ENCODE measurements at regions not wholly inside any gene's neighbourhood (a gene's known extent, or its start where the extent isn't known, plus 50 kb on each side); places are given as distances from the start of the nearest gene placed in this dataset.

DNA sequence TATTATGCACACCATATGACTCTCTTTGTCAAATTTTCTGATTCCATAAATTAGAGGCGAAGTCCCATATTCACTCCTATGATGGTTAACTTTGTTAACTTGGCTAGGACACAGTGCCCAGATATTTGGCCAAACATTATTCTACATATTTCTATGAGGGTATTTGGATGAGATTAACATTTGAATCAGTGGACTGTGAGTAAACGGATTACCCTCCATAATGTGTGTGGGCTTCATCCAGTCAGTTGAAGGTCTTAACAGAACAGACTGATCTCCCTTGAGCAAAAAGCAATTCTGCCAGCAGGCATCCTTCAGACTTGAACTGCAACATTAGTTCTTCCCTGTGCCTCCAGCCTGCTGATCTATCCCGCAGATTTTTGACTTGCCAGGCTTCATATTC is 69.9 kb downstream of the FZD4 start:
- H3K27ac Mint-ChIP-seq (ENCODE audit: unreplicated experiment), result no peak overlapping the region

DNA sequence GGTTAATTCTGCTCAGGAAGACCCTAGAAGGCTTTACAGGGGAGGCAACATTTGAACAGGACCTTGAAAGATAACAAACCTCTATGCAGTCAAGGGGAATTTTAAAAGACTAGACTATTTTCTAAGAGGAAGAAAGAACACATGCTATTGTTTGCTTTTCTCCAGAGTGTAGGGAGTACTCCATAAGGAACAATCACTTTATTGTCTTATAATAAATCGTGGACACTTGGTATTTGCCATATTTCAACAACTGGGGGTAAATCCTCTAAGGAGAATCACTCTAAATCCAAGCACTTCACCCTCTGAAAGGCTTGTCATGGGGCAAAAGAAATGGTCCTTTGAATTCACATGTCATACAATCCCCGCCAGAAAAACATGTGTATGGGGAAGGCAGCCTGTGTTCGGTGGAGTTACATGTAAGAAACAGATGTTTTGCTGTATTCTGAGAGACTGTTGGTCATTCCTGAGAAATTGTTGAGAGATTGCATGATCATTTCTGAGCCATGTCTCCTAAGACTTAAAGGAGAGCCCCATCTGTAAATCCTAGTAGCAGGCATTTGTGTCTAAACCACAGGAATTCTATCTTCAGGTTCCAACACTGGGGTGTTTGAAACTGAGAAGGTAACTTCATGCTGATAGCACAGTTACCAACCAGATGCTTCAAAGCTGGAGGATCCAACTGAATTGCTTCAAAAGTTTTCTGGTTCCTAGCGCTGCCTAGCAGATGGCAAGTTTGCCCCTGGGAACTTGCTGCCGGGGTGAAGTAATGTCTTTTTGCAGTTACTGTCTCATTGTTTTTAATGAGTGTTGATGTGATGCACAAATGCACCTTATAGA is 66.8 kb downstream of the FZD4 start:
- Mint-ChIP-seq H3K36me3 (ENCODE audit: unreplicated experiment) (peaks cover 5% of the 10 kb centered on the region), H3K4me1 (ENCODE audit: unreplicated experiment) (peaks cover 17% of the 10 kb centered on the region), H3K4me3 (ENCODE audit: unreplicated experiment) (no peak overlapping the region), H3K27me3 (ENCODE audit: unreplicated experiment) (no peaks in the 10 kb centered on the region), H3K27ac (ENCODE audit: unreplicated experiment) (peak overlapping the region; percentile 39), H3K9me3 (ENCODE audit: unreplicated experiment) (no peaks in the 10 kb centered on the region)
- DNase-seq (ENCODE audit: extremely low spot score, unreplicated experiment), result no peak
- TF ChIP-seq CTCF (IDR thresholded peaks at IDR 0.05), result no peak

More for the DNA sequence above, 69.9 kb downstream of the FZD4 start:
- H3K36me3 Mint-ChIP-seq (ENCODE audit: unreplicated experiment), result peaks cover 8% of the 10 kb centered on the region
- peaks cover 6% of the 10 kb centered on the region for H3K9me3 Mint-ChIP-seq (ENCODE audit: unreplicated experiment)
- no peak for DNase-seq (ENCODE audit: extremely low spot score, unreplicated experiment)
- H3K4me3 Mint-ChIP-seq (ENCODE audit: unreplicated experiment), result no peak overlapping the region
- no peak for TF ChIP-seq CTCF (IDR thresholded peaks at IDR 0.05)
- H3K4me1 Mint-ChIP-seq (ENCODE audit: unreplicated experiment), result peaks cover 17% of the 10 kb centered on the region
- no peaks in the 10 kb centered on the region for H3K27me3 Mint-ChIP-seq (ENCODE audit: unreplicated experiment)

DNA sequence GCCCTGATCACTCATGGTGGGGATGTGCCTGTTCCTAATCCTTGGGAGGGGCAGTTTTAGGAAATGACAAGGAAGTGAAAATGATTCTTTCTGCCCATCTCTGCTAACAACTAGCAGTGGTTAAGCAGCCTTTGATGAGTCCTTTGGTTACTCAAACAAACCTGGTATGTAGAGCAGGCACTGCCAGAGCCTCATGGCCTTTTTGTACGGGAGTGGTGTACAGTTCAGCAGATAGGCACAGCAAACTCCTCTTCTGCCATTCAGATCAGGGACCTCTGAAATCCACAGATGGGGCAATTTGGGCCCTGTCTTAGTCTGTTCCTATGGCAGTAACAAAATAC is 66.2 kb downstream of the FZD4 start:
- Mint-ChIP-seq H3K36me3 (ENCODE audit: unreplicated experiment) (peaks cover 1% of the 10 kb centered on the region), H3K27me3 (ENCODE audit: unreplicated experiment) (no peaks in the 10 kb centered on the region), H3K4me1 (ENCODE audit: unreplicated experiment) (peaks cover 17% of the 10 kb centered on the region), H3K9me3 (ENCODE audit: unreplicated experiment) (no peaks in the 10 kb centered on the region), H3K4me3 (ENCODE audit: unreplicated experiment) (no peak overlapping the region), H3K27ac (ENCODE audit: unreplicated experiment) (peak overlapping the region; percentile 39)
- no peak for DNase-seq (ENCODE audit: extremely low spot score, unreplicated experiment)
- TF ChIP-seq CTCF (IDR thresholded peaks at IDR 0.05), result no peak

GRCh38 chr11:86891036-86891435 is 64.2 kb downstream of the FZD4 start:
- no peak for DNase-seq (ENCODE audit: extremely low spot score, unreplicated experiment)
- Mint-ChIP-seq H3K36me3 (ENCODE audit: unreplicated experiment) (no peaks in the 10 kb centered on the region), H3K27me3 (ENCODE audit: unreplicated experiment) (no peaks in the 10 kb centered on the region), H3K9me3 (ENCODE audit: unreplicated experiment) (no peaks in the 10 kb centered on the region), H3K4me3 (ENCODE audit: unreplicated experiment) (no peak overlapping the region), H3K4me1 (ENCODE audit: unreplicated experiment) (peaks cover 23% of the 10 kb centered on the region), H3K27ac (ENCODE audit: unreplicated experiment) (no peak overlapping the region)
- TF ChIP-seq CTCF (IDR thresholded peaks at IDR 0.05), result no peak

DNA sequence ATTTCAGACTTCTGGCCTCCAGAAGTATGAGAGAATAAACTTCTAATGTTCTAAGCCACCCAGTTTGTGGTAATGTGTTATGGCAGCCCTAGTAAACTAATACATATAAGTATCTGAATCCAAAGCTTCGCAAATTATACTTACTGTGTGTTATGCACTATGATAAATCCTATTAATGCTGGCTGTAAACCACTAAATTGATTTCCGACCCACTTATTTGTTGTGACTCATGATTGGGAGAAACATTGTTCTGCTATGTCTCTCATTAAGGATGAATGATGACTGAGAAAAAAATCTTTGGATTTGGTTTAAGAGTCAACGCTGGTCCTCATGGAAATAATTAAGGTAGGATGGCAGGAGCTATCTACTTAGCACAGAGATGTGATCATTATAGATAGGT is 62.0 kb downstream of the FZD4 start:
- H3K4me3 Mint-ChIP-seq (ENCODE audit: unreplicated experiment), result no peak overlapping the region
- H3K27me3 Mint-ChIP-seq (ENCODE audit: unreplicated experiment), result no peaks in the 10 kb centered on the region

More for the DNA sequence above, 62.0 kb downstream of the FZD4 start:
- DNase-seq (ENCODE audit: extremely low spot score, unreplicated experiment), result no peak
- H3K4me1 Mint-ChIP-seq (ENCODE audit: unreplicated experiment), result peaks cover 33% of the 10 kb centered on the region
- no peak for TF ChIP-seq CTCF (IDR thresholded peaks at IDR 0.05)
- H3K36me3 Mint-ChIP-seq (ENCODE audit: unreplicated experiment), result no peaks in the 10 kb centered on the region
- no peaks in the 10 kb centered on the region for H3K9me3 Mint-ChIP-seq (ENCODE audit: unreplicated experiment)
- H3K27ac Mint-ChIP-seq (ENCODE audit: unreplicated experiment), result no peak overlapping the region

Measured in osteocyte (in vitro differentiated cells).